IMR-90 (cell line): ENCODE measurements at regions not wholly inside any gene's neighbourhood (a gene's known extent, or its start where the extent isn't known, plus 50 kb on each side); places are given as distances from the start of the nearest gene placed in this dataset.
A peak's percentile ranks its signal among the peaks of the same experiment; 100 is the strongest.

Experiments
- ATAC-seq: fragments of 200-7000 bp; cut with Tn5 transposase; 2 replicates; pipeline ENCODE4 v1.9.1; 2020; ENCODE audit warnings: low read depth, mild to moderate bottlenecking, moderate library complexity
- BruUV-seq: library from RNA; stranded (reverse); fragments of 400-500 nt; replicated peaks from 2 replicates; lab custom pipeline; 2021; lab: Mats Ljungman, UMichigan
- CTCF ChIA-PET: fragments of 300-600 bp; formaldehyde crosslinking; extraction: SDS; loops from one replicate; lab custom pipeline; 2021; ENCODE audit warnings: antibody characterized with exemption; lab: Yijun Ruan, JAX
- POLR2A ChIA-PET: fragments of 300-600 bp; sonication (Branson Sonifier 250); formaldehyde crosslinking; loops from one replicate; lab custom pipeline; 2022; ENCODE audit warnings: antibody characterized with exemption; ENCODE audit not compliant: unreplicated experiment; lab: Charles Lee
- DNase-seq: peaks from one replicate; pipeline ENCODE4 v3.0.0; 2013
- H2AFZ ChIP-seq: replicated peaks from 2 replicates; pipeline ENCODE3; 2013; ENCODE audit warnings: low read length, mild to moderate bottlenecking; ENCODE audit not compliant: poor library complexity
- H2AK5ac ChIP-seq: 2 replicates; pipeline ENCODE4 v1.6.1; 2013; ENCODE audit warnings: low read depth, low read length, inconsistent platforms
- H2AK9ac ChIP-seq: replicated peaks from 2 replicates; pipeline ENCODE3; 2013; ENCODE audit warnings: mild to moderate bottlenecking, low read depth, low read length, moderate library complexity; ENCODE audit not compliant: poor library complexity
- H2BK120ac ChIP-seq: 2 replicates; pipeline ENCODE4 v1.6.1; 2013; ENCODE audit warnings: low read depth, low read length, inconsistent platforms
- H2BK15ac ChIP-seq: 3 replicates; pipeline ENCODE4 v1.6.1; 2013; ENCODE audit warnings: low read depth, low read length, inconsistent platforms
- H2BK20ac ChIP-seq: 2 replicates; pipeline ENCODE4 v1.6.1; 2013; ENCODE audit warnings: low read depth, mild to moderate bottlenecking, inconsistent platforms, low read length, moderate library complexity
- H2BK5ac ChIP-seq: 2 replicates; pipeline ENCODE4 v1.6.1; 2013; ENCODE audit warnings: mild to moderate bottlenecking, low read depth, low read length, inconsistent platforms; ENCODE audit not compliant: poor library complexity, severe bottlenecking
- H3K14ac ChIP-seq: replicated peaks from 2 replicates; pipeline ENCODE4 v1.6.1; 2013; ENCODE audit warnings: low read depth, low read length, inconsistent platforms
- H3K18ac ChIP-seq: 2 replicates; pipeline ENCODE4 v1.6.1; 2013; ENCODE audit warnings: low read depth, low read length, control low read depth
- H3K23ac ChIP-seq: 2 replicates; pipeline ENCODE4 v1.6.1; 2013; ENCODE audit warnings: low read depth, low read length, inconsistent platforms
- H3K27ac ChIP-seq: 2 replicates; pipeline ENCODE4 v1.5.1; 2013; ENCODE audit warnings: mild to moderate bottlenecking, control low read depth, low read length; ENCODE audit not compliant: insufficient read depth
- H3K27me3 ChIP-seq: 2 replicates; pipeline ENCODE4 v1.6.1; 2013; ENCODE audit warnings: low read length; ENCODE audit not compliant: control insufficient read depth, insufficient read depth
- H3K36me3 ChIP-seq: 2 replicates; pipeline ENCODE4 v1.6.1; 2013; ENCODE audit warnings: low read length, mixed read lengths; ENCODE audit not compliant: control insufficient read depth, insufficient read depth
- H3K4ac ChIP-seq: 2 replicates; pipeline ENCODE4 v1.6.1; 2013; ENCODE audit warnings: low read depth, low read length, inconsistent platforms
- H3K4me1 ChIP-seq: 2 replicates; pipeline ENCODE4 v1.6.1; 2013; ENCODE audit warnings: low read length, mixed read lengths; ENCODE audit not compliant: control insufficient read depth, insufficient read depth
- H3K4me2 ChIP-seq: 2 replicates; pipeline ENCODE4 v1.6.1; 2013; ENCODE audit warnings: low read depth, mild to moderate bottlenecking, control low read depth, low read length, moderate library complexity
- H3K4me3 ChIP-seq: 2 replicates; pipeline ENCODE4 v1.5.1; 2013; ENCODE audit warnings: low read depth, mild to moderate bottlenecking, control low read depth, low read length, moderate library complexity; ENCODE audit not compliant: insufficient read depth
- H3K56ac ChIP-seq: 2 replicates; pipeline ENCODE4 v1.6.1; 2013; ENCODE audit warnings: low read length, inconsistent platforms; ENCODE audit not compliant: insufficient read depth; ENCODE audit errors: extremely low read depth
- H3K79me1 ChIP-seq, 2 experiments: 2 replicates each; pipeline ENCODE4 v1.6.1; 2013; ENCODE audit warnings: low read length in 2 of 2, inconsistent platforms in 1 of 2, low read depth in 1 of 2
- H3K9ac ChIP-seq: 2 replicates; pipeline ENCODE4 v1.6.1; 2013; ENCODE audit warnings: low read depth, low read length, control low read depth
- H3K9me1 ChIP-seq: 2 replicates; pipeline ENCODE4 v1.6.1; 2013; ENCODE audit warnings: low read length, inconsistent platforms; ENCODE audit not compliant: insufficient read depth
- H3K9me3 ChIP-seq: 2 replicates; pipeline ENCODE4 v1.6.1; 2013; ENCODE audit warnings: low read length; ENCODE audit not compliant: control insufficient read depth, insufficient read depth
- H4K20me1 ChIP-seq: 2 replicates; pipeline ENCODE4 v1.6.1; 2013; ENCODE audit warnings: low read length, inconsistent platforms; ENCODE audit not compliant: insufficient read depth
- H4K5ac ChIP-seq: 2 replicates; pipeline ENCODE4 v1.6.1; 2013; ENCODE audit warnings: mild to moderate bottlenecking, low read depth, low read length, control low read depth
- H4K8ac ChIP-seq, 2 experiments: 2 replicates each; pipeline ENCODE4 v1.6.1; 2013; ENCODE audit warnings: low read depth in 2 of 2, low read length in 2 of 2, control low read depth in 1 of 2, inconsistent platforms in 1 of 2
- H4K91ac ChIP-seq: 2 replicates; pipeline ENCODE4 v1.6.1; 2013; ENCODE audit warnings: low read depth, low read length, inconsistent platforms; ENCODE audit not compliant: insufficient read depth
- BHLHE40 ChIP-seq: fragments of 150-350 bp; IDR thresholded peaks from 2 replicates; pipeline ENCODE4 v1.6.1; 2016; ENCODE audit warnings: mild to moderate bottlenecking, low read depth, low read length
- CEBPB ChIP-seq: IDR thresholded peaks from 2 replicates; pipeline ENCODE4 v1.6.1; 2012; ENCODE audit warnings: low read depth, low read length, improper control_type of control experiment
- CHD1 ChIP-seq: IDR thresholded peaks from 2 replicates; pipeline ENCODE4 v1.6.1; 2012; ENCODE audit warnings: low read depth, low read length, improper control_type of control experiment
- FOS ChIP-seq: fragments of 150-350 bp; IDR thresholded peaks from 2 replicates; pipeline ENCODE4 v1.6.1; 2016; ENCODE audit warnings: low read depth, low read length
- MAFK ChIP-seq: IDR thresholded peaks from 2 replicates; pipeline ENCODE4 v1.6.1; 2012; ENCODE audit warnings: low read depth, low read length, improper control_type of control experiment
- MAZ ChIP-seq: IDR thresholded peaks from 2 replicates; pipeline ENCODE4 v1.6.1; 2012; ENCODE audit warnings: low read depth, mild to moderate bottlenecking, low read length, improper control_type of control experiment, moderate library complexity, borderline replicate concordance
- MXI1 ChIP-seq: IDR thresholded peaks from 2 replicates; pipeline ENCODE4 v1.6.1; 2012; ENCODE audit warnings: low read depth, mild to moderate bottlenecking, low read length, moderate library complexity, borderline replicate concordance
- NFE2L2 ChIP-seq: fragments of 150-350 bp; IDR thresholded peaks from 2 replicates; pipeline ENCODE4 v1.6.1; 2016; ENCODE audit warnings: low read depth, mild to moderate bottlenecking, low read length
- RAD21 ChIP-seq: IDR thresholded peaks from 2 replicates; pipeline ENCODE4 v1.6.1; 2012; ENCODE audit warnings: low read length, improper control_type of control experiment
- RCOR1 ChIP-seq: IDR thresholded peaks from 2 replicates; pipeline ENCODE4 v1.6.1; 2012; ENCODE audit warnings: mild to moderate bottlenecking, low read length, improper control_type of control experiment; ENCODE audit not compliant: insufficient replicate concordance
- RFX5 ChIP-seq: IDR thresholded peaks from 2 replicates; pipeline ENCODE4 v1.8.0; 2012; ENCODE audit warnings: low read depth, mild to moderate bottlenecking, low read length, moderate library complexity
- SMC3 ChIP-seq: fragments of 150-350 bp; IDR thresholded peaks from 2 replicates; pipeline ENCODE4 v1.6.1; 2016; ENCODE audit warnings: low read depth, mild to moderate bottlenecking, antibody characterized with exemption, low read length, moderate library complexity
- WGBS, 2 experiments: methylation state at CpG; one replicate each; pipeline versions ENCODE4 v1.1.5 to v1.1.7; 2013; ENCODE audit warnings: missing lambda C conversion rate in 2 of 2; ENCODE audit not compliant: insufficient read length in 1 of 2; ENCODE audit errors: extremely low coverage in 2 of 2; 5-methylcytosine and 5-hydroxymethylcytosine counted together
- dilution Hi-C: fragments of 300-500 bp; cut with HindIII; formaldehyde crosslinking; loops from one replicate; pipeline ENCODE4 v1.14.3; 2018; ENCODE audit warnings: low sequenced_read_pairs; ENCODE audit not compliant: unreplicated experiment
- in situ Hi-C: fragments of 300-500 bp; cut with MboI; formaldehyde crosslinking; loops from 3 replicates; pipeline ENCODE4 v1.14.3; 2019; ENCODE audit warnings: low sequenced_read_pairs, inconsistent platforms, mixed read lengths
- intact Hi-C: fragments of 100-400 bp; cut with micrococcal nuclease; formaldehyde crosslinking; loops from 2 replicates; pipeline ENCODE4 v1.10.0; 2022
- TF ChIP-seq, protein P1 (sequence below): fragments of 150-350 bp; IDR thresholded peaks from 2 replicates; pipeline ENCODE4 v1.6.1; 2017; ENCODE audit warnings: mild to moderate bottlenecking, antibody characterized with exemption, low read length, low read depth
- TF ChIP-seq, protein P2 (sequence below): conservative IDR thresholded peaks from 2 replicates; pipeline ENCODE4 v1.5.1; 2012; ENCODE audit warnings: mild to moderate bottlenecking, low read depth, low read length, improper control_type of control experiment
- TF ChIP-seq, protein P3 (sequence below): fragments of 150-350 bp; IDR thresholded peaks from 2 replicates; pipeline ENCODE4 v1.6.1; 2016; ENCODE audit warnings: low read depth, mild to moderate bottlenecking, low read length, moderate library complexity, borderline replicate concordance

DNA sequence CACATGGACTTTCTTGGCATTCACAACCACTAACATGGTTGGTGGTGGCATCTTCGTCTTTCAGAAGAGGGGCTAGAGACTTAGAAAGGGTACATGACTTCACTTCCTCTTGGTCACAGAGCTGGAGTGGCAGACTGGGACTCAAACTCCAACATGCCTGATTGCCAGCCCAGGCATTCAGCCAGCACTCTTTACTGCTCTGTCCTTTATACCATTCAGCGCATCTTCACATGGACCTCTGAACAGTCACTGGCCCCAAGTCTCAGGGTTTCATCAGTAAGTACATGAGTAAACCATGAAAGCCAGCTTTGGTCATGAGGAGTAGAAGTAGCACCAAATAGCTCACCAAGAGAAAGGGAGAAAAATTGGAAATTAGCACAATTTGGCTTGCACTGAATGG lies 148.4 kb upstream of the KLF14 start:
- Histone ChIP-seq H4K5ac (peak overlapping the region; percentile 21; the same call in 1 of the 2 replicates), H4K8ac (peak overlapping the region in 1 of 2 experiments; percentile 19; a peak in 2 of 4 replicates), H3K18ac (no peak overlapping the region; the same call in 1 of the 2 replicates), H2BK15ac (no peak overlapping the region), H2AK9ac (no peak overlapping the region), H3K27ac (peak overlapping the region; percentile 36), H2BK20ac (no peak overlapping the region), H4K91ac (no peak overlapping the region), H3K9me1 (peaks cover 29% of the 10 kb centered on the region), H3K56ac (no peak overlapping the region), H3K9me3 (no peaks in the 10 kb centered on the region), H2BK5ac (peak overlapping the region; percentile 59), H3K4me3 (no peak overlapping the region), H3K4ac (peak overlapping the region; percentile 40), H3K36me3 (peaks cover 74% of the 10 kb centered on the region), H3K4me1 (peaks cover 42% of the 10 kb centered on the region), H3K27me3 (no peaks in the 10 kb centered on the region), H3K79me1 (peaks cover 16 to 66% of the 10 kb centered on the region in 2 experiments), H2BK120ac (no peak overlapping the region), H3K4me2 (no peak overlapping the region), H3K14ac (peak overlapping the region; percentile 26; the same call in 1 of the 2 replicates), H4K20me1 (peaks cover 92% of the 10 kb centered on the region), H2AK5ac (peak overlapping the region; percentile 5; the same call in 1 of the 2 replicates), H2AFZ (no peak overlapping the region), H3K23ac (peak overlapping the region; percentile 84), H3K9ac (no peak overlapping the region)
- TF ChIP-seq CEBPB: no peak
- TF ChIP-seq BHLHE40: no peak
- TF ChIP-seq RCOR1: no peak
- TF ChIP-seq, protein P1, sequence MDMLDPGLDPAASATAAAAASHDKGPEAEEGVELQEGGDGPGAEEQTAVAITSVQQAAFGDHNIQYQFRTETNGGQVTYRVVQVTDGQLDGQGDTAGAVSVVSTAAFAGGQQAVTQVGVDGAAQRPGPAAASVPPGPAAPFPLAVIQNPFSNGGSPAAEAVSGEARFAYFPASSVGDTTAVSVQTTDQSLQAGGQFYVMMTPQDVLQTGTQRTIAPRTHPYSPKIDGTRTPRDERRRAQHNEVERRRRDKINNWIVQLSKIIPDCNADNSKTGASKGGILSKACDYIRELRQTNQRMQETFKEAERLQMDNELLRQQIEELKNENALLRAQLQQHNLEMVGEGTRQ: no peak
- TF ChIP-seq CHD1: no peak
- TF ChIP-seq, protein P2, sequence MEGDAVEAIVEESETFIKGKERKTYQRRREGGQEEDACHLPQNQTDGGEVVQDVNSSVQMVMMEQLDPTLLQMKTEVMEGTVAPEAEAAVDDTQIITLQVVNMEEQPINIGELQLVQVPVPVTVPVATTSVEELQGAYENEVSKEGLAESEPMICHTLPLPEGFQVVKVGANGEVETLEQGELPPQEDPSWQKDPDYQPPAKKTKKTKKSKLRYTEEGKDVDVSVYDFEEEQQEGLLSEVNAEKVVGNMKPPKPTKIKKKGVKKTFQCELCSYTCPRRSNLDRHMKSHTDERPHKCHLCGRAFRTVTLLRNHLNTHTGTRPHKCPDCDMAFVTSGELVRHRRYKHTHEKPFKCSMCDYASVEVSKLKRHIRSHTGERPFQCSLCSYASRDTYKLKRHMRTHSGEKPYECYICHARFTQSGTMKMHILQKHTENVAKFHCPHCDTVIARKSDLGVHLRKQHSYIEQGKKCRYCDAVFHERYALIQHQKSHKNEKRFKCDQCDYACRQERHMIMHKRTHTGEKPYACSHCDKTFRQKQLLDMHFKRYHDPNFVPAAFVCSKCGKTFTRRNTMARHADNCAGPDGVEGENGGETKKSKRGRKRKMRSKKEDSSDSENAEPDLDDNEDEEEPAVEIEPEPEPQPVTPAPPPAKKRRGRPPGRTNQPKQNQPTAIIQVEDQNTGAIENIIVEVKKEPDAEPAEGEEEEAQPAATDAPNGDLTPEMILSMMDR: no peak
- no peak for TF ChIP-seq NFE2L2
- no peak for TF ChIP-seq FOS
- TF ChIP-seq MAZ: no peak
- TF ChIP-seq SMC3: no peak
- TF ChIP-seq RAD21: no peak
- TF ChIP-seq RFX5: no peak
- no peak for TF ChIP-seq MXI1
- TF ChIP-seq, protein P3, sequence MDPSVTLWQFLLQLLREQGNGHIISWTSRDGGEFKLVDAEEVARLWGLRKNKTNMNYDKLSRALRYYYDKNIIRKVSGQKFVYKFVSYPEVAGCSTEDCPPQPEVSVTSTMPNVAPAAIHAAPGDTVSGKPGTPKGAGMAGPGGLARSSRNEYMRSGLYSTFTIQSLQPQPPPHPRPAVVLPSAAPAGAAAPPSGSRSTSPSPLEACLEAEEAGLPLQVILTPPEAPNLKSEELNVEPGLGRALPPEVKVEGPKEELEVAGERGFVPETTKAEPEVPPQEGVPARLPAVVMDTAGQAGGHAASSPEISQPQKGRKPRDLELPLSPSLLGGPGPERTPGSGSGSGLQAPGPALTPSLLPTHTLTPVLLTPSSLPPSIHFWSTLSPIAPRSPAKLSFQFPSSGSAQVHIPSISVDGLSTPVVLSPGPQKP: no peak
- TF ChIP-seq MAFK: no peak
- intact Hi-C loops (no loop called here), dilution Hi-C loops (no loop called here), in situ Hi-C loops (no loop called here)
- no peak for DNase-seq
- ChIA-PET POLR2A (no interaction called here), CTCF (interaction anchor here (0.6 to 1.1 kb wide), 2 partner anchors 17 to 129 kb away, joined by 3 read pairs; no protein-coding TSS in a partner anchor)
- BruUV-seq: TSS peak; percentile 2
- no CpG with 5 or more reads among the region's 2 CpGs for WGBS, 2 experiments
- no peak for ATAC-seq
